ENCODE measurements at regions not wholly inside any gene's neighbourhood (a gene's known extent, or its start where the extent isn't known, plus 50 kb on each side); places are given as distances from the start of the nearest gene placed in this dataset.
"Not testable (repeated sequence)": the region's sequence is repeated elsewhere in the genome, so short reads cannot be mapped to it uniquely, and the experiment has no call there.

DNA sequence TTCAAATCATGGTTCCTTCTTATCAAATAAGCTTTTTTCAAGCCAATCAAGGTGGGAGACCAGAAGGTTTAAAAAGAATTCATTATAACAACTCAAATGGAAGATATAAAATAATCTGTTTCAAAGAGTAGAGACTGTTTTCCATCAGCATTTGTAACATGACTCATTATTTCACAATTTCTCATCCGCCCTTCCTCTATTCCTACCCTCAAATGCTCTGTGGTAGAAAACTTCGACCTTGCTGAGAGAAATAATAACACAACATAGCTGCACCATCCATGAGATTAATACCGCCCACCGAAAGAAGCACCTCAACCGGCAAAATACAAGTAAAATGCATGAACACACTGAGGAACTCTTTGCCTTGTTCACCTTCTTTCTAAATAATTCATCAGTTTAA lies 2039.2 kb upstream of the CELF4 start:
- no peak for DNase-seq (ENCODE audit: low read depth)

DNA sequence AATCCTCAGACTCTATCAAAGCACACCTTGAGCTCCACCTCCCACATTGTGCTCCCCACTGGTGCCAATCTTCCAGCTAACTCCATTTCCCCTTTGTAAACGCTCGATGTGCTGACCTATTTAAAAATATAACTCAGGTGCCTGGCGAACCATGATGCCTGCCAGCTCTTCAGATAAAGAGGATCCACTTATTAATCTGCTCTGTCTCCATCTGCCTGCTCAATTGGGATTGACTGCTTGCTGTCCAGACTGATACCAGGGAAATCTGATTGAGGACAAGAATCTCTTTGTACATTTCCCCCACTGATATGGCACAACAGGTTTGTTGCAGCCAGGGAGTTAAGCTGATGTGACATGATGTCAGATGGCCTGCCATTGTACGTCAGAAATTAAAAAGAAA lies 2036.5 kb upstream of the CELF4 start:
- DNase-seq (ENCODE audit: low read depth) = no peak

DNA sequence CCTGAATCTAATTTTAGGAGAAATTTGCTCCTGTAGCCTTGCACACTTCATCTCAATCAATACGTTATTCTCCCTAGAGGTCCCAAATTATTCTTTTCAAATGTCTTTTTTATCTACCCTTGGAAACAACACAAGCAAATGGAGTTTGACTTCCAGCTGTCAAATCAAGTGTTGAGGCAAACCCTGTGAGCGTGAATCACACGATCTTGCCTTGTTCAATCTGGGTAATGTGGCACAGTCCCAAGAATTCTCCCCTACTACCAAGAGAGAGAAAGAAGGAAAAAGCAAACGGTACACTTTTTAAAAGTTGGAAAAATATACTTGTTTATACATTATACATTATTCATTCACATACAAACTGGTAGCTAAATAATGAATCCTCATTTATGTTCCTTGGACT lies 2035.3 kb upstream of the CELF4 start:
- no peak for DNase-seq (ENCODE audit: low read depth)

DNA sequence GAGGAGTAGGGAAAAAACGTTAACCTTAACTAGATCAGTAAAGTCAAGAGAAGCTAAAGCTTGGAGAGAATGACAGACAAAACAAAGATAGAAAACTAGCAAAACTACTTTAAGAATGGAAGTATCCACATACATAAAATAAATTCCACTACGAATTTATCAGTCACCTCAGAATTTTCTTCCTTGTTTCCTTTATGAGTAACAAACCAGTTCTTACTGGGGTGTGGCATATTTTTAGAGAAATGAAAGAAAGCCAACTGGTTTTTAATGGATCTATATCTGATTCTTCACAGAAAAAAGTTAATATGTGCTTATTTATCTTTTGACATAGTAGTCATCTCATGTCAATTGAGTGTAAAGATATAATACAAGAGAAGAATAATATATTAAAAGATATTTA lies 2033.7 kb upstream of the CELF4 start:
- no peak for DNase-seq (ENCODE audit: low read depth)

DNA sequence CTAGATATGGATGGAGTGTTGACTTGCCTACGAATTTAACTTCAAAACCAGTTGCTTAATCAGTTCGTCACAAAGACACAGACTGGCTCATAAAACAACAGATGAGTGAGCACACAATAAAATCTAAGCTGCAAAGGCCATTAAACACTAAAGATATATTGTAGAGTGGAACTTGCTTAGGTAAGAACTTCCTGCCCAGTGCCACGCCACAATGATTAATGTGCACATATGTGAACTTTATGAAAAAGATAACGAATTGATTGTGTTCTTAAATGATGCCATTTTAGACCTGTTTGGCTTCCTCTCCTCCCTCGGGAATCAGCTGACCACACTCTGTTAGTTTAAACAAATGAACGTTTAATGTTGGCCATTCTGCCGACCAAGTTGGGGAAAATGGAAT lies 2031.3 kb upstream of the CELF4 start:
- no peak for DNase-seq (ENCODE audit: low read depth)

DNA sequence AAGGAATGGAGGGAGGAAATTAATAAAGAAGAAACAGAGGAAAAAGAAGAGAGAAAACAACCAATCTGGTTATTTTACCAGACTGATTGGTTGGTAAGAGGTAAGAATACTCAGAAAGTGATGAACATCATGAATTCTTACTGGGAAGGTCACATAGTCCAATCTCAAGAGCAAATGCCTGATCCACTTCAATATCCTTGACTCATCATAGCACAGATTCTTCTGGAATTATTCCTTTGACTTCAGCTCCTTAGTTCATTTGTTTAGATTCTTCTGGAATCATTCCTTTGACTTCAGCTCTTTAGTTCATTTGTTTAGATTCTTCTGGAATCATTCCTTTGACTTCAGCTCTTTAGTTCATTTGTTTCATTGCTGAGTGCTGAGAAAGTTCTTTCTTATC lies 2030.6 kb upstream of the CELF4 start:
- DNase-seq (ENCODE audit: low read depth) = no peak

DNA sequence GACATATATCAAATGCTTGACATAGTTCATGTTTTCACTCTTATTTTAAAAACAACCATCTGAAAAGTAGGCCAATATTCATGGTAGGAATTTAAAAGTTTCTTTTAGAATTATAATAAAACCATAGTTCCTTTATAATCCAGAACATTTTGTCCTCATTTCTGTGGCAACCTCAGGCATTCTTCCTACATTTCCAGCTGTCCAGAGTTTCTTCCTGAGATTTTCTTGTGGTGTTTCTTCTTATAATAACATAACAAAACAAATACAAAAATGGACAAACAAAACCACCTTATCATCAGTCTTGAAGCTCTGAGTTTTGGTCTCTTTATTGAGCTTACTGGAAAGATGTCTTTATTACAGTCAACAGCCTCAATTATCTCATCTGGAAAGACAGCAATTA lies 2028.6 kb upstream of the CELF4 start:
- DNase-seq (ENCODE audit: low read depth) = no peak

DNA sequence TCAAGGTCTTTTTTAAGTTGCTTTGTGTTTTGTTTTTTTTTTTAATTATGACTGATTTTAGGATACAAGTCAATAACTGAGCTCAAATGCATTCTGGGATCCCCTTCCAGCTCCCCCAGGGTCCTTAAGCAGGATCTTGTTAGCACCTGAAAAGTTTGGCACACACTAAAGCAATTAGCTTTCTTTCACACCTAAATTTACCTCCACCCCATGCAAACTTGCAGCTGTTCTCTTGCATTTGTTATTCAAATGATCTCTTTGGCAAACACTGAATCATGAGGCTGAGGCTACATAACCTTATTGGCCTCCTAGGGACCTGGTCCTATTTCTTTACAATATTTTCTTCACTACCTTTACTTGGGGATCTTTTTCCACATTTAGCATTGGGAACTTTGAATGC lies 2026.1 kb upstream of the CELF4 start:
- no peak for DNase-seq (ENCODE audit: low read depth)

DNA sequence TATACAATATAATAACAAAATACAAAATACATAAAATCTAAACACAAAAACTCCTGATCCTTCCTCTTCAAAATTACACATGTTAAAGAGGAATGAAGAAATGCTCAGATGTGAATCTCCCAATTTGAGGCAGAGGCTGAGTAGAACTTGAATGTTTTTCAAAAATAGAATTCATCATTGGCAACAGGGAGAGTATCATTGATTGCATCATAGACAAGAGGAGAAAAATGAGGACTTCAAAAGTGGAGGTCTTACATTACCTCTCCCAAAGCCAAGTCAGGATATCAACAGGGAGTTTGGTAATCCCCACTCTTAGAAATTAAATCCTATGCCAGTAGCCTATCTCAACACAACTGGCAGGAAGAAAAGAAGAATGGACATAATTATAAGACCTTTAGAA lies 2023.9 kb upstream of the CELF4 start:
- no peak for DNase-seq (ENCODE audit: low read depth)

DNA sequence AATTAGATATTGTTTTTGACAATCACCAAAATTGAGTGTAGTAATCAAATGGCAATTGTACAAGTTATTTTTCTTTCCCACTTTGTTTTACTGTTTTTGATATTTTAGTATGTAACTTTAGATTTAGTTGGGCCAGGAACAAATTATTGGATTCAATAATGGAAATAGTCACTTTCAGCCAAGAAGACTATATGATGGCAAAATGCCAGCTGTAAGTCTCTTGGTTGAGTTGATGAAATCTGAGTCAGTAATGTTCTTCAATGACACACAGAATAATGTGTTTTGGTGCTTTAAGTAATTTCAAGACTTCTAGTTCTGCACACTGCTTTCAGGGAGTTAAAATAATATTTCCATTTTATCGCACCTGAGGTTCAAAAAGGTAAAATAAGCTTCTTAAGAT lies 2022.0 kb upstream of the CELF4 start:
- no peak for DNase-seq (ENCODE audit: low read depth)

DNA sequence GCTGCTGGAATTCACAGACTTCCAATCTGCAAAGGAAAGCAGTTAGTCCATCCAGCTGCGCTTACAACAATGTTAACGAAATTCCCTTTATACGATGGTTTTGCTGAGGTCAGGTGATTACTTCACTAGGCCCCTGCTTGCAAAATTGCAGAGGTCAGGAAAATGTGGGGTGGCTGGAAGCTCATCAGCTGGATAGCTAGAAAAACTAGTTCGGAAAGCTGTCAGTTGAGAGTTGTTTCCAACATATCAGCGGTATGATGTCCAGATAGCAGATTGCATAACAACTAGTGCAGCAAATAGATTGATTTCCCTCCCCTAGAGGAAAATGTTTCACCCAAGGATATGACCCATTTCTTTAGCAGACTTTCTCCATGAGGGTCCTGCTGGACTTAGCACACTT lies 2021.1 kb upstream of the CELF4 start:
- DNase-seq (ENCODE audit: low read depth) = no peak

DNA sequence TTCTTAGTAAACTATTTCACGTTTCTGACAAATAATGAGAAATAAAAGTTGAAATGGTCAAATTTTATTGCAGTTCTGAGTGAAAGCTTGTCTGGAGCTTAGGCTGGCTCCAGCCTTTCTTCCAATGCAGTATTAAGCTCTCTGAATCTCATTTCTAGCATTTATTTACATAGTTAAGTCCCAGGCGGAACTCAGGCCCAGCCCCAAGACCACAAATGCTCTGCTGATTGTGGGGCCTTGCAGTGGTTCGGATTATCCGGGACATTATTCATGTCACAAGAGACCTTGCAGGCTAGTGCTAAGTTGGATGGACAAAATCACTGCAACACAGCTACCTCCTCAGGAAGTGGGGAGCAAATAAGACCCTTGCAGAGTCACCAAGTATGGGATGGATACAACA lies 2009.3 kb upstream of the CELF4 start:
- no peak for DNase-seq (ENCODE audit: low read depth)

DNA sequence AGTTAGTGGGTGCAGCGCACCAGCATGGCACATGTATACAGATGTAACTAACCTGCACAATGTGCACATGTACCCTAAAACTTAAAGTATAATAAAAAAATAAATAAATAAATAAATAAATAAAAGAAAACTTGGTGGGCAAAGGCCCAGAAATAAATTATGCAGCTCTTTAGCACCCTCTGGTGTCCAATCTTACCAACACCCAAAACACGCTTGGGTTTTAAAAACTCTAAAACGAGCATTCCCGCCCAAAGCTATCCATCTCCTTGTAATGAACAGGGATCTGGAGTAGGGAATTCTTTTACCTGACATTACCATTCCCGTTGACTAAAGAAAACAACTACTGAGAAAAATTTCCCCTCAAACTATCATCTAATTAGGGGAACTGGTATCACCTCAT lies 2005.9 kb upstream of the CELF4 start:
- no peak for DNase-seq (ENCODE audit: low read depth)

DNA sequence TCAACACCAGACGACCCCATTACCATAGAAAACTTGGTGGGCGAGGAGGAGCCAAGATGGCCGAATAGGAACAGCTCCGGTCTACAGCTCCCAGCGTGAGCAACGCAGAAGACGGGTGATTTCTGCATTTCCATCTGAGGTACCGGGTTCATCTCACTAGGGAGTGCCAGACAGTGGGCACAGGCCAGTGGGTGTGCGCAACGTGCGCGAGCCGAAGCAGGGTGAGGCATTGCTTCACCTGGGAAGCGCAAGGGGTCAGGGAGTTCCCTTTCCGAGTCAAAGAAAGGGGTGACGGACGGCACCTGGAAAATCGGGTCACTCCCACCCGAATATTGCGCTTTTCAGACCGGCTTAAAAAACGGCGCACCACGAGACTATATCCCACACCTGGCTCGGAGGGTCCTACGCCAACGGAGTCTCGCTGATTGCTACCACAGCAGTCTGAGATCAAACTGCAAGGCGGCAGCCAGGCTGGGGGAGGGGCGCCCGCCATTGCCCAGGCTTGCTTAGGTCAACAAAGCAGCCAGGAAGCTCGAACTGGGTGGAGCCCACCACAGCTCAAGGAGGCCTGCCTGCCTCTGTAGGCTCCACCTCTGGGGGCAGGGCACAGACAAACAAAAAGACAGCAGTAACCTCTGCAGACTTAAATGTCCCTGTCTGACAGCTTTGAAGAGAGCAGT lies 2000.1 kb upstream of the CELF4 start:
- not testable (repeated sequence) for DNase-seq (ENCODE audit: low read depth)

DNA sequence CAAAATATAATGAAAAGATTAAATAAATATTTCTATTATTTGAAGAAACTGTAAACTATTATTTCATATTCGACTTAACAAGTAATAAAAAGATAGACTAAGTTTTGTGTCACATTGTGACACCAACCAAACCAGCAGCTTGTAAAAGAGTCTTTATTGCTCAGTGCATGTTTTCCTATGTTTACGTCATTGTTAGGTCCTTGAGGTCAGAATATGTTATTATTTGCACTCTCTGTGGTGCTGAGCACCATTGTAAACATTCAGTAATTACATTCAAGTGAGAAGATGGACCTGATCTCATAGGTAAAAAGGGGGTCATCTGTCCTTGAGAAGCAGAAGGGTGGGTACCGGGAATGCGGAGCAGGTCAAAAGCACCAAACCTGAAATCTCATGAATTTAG lies 1999.1 kb upstream of the CELF4 start:
- no peak for DNase-seq (ENCODE audit: low read depth)

DNA sequence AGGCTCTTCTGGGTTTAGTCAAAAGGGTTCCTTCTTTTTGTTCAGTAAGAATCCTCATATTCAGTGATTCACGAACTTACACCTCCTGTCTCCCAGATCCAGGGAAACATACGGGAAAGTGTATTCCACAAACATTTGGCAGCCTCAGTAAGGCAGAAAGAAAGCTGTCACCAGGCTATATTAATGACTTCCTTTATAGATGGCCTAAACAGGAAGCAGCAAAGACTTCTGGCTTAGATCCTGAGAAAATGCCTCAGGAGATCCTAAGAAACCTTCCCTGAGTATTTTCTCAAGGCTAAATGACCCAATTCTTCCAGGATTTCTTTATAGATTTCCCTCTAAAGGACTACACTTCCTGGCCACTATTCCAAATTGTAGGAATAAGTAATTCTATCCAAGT lies 1995.5 kb upstream of the CELF4 start:
- no peak for DNase-seq (ENCODE audit: low read depth)

DNA sequence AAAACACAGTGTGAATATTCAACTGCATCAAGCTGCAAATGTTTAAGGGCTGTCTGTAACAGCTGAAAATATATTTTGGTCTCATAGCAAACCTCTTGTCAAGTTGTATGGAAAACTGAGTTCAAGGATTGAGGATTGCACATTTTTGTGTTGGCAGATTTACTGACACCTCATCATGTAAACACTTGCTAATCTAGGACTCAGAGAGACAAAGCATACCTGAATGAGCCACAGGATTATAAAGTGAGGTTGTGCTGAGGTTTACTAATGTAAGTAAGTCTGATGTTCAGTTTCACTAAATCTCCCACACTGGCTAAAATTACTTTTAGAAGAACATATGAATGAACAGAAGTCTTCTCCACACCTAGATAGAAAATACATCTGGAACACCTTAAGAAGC lies 1993.1 kb upstream of the CELF4 start:
- no peak for DNase-seq (ENCODE audit: low read depth)

DNA sequence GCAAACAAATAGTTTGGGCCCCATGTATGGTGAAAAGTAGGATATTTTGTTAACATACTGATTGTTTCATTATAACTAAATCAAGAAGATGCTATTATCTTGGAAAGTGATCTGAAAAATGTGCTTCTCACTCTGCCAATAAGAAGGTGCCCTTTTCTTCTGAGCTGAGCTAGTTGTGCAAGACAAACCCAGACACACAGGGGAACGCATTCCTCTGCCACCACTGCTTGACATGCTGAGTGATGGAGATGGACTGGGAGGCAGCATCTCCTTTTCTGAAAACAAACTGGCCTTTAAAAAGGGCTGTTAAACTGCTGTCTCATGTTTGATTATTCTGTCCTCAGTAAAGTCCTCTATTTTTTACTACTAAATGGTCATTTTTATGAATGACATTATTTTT lies 1989.9 kb upstream of the CELF4 start:
- DNase-seq (ENCODE audit: low read depth) = no peak

DNA sequence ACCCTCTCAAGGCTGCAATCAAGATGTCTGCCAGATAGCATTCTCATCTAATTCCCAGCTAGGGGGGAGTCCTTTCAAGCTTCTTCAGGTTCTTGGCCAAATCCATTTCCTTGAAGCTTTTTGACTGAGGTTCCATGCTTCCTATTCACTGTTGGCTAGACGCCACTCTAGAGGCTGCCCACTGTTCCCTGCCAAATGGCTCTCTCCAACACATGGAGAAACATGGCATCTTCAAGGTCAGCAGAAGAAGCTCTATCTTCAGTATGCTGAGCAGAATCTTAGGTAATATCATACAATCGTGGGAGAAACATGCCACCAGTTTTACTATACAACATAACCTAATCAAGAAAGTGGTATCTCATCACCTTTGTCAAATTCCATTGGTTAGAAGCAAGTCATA lies 1985.1 kb upstream of the CELF4 start:
- no peak for DNase-seq (ENCODE audit: low read depth)

DNA sequence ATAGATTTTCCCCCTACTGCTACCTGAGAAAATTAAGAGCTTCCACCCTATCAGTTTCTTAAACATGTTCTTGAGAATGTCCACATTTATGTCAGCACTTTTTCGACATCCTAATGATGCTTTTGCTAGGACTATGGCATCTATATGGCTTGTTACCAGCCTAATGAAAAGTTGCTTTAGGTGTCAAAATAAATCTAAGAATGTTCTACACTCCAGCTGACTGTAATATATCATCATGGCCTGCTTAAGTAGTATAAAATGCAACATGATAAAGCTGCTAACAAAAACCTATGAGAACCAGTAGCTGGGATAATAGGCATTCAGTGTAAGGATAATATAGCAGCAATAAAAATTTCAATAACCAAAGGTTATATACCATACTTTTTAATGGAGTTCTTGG lies 1983.5 kb upstream of the CELF4 start:
- no peak for DNase-seq (ENCODE audit: low read depth)

DNA sequence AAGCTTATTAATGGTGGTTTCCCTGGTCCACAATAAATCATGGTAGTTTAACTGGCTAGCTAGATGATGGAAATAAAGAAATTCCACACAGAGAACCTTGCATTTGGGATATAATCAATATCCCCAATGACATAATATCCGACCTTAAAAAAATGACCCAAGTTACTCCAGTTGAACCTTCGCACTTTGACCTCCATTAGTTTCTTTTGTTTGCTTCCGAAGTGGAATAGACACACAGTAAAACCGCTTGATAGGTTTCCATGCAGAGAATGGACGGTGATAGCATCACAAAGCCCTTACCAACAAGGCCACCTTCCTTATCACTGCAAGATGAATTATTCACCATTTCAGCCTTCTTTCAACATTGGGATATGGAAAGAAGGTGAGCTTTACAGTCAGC lies 1966.1 kb upstream of the CELF4 start:
- DNase-seq (ENCODE audit: low read depth) = no peak

DNA sequence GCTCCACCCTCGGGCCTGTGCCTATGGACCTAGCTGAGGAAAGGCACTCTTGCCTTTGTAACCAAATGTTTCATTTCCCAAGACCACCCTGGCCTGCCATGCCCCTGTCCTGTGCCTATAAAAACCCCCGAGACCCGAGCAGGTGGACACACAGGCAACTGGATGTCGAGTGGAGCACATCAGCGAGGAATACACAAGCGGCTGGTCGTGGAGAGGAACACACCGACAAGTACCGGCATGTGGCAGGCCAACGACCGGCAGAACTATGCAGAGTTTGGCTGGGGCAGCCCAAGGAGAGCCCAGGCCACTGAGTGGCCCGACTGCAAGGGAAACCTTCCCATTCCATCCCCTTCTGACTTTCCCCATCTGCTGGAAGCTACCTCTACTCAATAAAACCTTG lies 1963.8 kb upstream of the CELF4 start:
- DNase-seq (ENCODE audit: low read depth) = no peak

DNA sequence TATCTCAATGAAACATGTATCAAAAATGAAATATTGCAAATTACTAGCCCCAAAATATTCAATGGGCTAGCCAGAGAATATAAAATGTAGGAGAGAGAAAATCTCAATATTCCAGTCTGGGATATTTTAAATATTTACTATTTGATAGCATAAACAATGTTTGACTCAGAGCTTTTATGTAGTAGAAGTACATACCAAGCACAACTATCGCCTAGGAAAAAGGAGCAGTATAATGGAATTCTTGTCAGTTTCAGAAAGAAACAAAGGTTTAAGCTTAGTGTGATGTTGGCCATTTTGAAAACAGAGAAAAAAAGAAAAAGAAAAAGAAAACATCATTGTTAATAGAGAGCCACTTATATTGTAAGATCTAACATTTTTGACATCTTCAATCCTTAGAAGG lies 1961.9 kb upstream of the CELF4 start:
- DNase-seq (ENCODE audit: low read depth) = no peak

DNA sequence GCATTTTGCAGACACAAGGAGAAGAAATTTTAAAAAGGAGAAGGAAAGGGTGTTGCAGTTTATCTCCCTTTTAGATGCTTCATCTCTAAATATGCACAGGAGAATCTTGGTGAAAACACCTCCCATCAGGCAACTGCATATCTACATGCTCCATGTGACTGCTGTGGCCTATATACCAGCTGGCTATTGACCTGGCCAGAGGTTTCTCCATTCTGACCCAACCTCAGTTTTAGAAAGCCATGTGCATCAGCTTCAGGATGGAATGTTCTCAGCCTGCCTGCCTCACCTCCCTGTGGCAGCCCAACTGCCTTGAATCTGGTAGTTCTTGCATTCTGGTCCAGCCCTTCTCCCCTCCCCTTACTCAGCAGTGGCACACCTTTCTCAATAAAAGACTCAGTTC lies 1958.8 kb upstream of the CELF4 start:
- no peak for DNase-seq (ENCODE audit: low read depth)

DNA sequence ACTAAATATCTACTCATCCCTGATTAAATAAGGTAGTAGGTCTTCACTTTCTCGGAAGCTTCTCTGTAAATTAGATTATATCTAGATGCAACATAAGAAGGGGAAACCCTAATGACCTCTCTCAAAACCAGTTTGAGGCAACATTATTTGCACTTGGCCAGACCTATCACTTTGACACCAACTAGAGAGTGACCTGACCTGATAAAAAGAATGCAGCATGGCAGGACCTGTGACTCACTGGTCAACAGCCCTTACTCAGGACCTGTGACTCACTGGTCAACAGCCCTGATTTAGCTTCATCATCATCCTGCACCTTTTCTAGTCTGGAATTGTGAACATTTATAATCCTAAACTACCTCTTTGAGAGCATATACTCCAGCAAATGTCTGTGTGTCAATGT lies 1957.7 kb upstream of the CELF4 start:
- DNase-seq (ENCODE audit: low read depth) = no peak
